ENCODE measurements at regions not wholly inside any gene's neighbourhood (a gene's known extent, or its start where the extent isn't known, plus 50 kb on each side); places are given as distances from the start of the nearest gene placed in this dataset.

DNA sequence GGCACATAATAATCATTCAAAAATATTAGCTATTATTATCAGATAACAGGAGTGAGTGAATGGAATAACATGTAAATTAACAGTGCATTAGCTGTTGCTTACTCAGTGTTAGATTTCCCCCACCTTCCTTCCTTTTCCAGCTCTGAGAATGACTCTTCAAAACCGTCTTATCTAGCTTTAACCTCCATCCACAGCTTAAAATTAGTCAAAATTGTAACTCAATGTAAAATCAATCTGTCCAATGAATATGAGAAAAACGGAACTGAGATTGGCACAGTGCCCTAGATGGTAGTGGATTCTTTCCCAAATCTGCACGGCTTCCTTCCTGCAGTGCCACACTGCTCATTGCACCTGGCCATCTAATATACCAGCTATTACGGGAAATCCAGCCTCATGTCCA lies 156.8 kb upstream of the BDNF start:
- ChIA-PET CTCF (ENCODE audit: partially characterized antibody) (interaction anchor here (1.0 to 3.5 kb wide), 5 partner anchors 11 to 158 kb away, joined by 4 to 18 read pairs (median 5); no protein-coding TSS in a partner anchor), POLR2A (ENCODE audit: partially characterized antibody) (interaction anchor here (0.7 kb wide), 1 partner anchor 48 kb away, joined by 3 read pairs; no protein-coding TSS in a partner anchor)
- TF ChIP-seq SIN3A (conservative IDR thresholded peaks at IDR 0.05 in 1 of 2, IDR thresholded peaks at IDR 0.05 in 1 of 2; ENCODE audit: low read depth in 1 of 2, low read length in 2 of 2), result no peak
- no peak for TF ChIP-seq EGR1 (IDR thresholded peaks at IDR 0.05; ENCODE audit: borderline replicate concordance, low read depth, low read length)
- no peak for TF ChIP-seq ZNF274 (IDR thresholded peaks at IDR 0.05; ENCODE audit: borderline replicate concordance, extremely low read depth, low read length)
- no peak for TF ChIP-seq TCF12 (IDR thresholded peaks at IDR 0.05; ENCODE audit: low read depth, low read length)
- no peak for TF ChIP-seq CBX8 (IDR thresholded peaks at IDR 0.05; ENCODE audit: borderline replicate concordance, low read depth, low read length)
- TF ChIP-seq, protein P1, sequence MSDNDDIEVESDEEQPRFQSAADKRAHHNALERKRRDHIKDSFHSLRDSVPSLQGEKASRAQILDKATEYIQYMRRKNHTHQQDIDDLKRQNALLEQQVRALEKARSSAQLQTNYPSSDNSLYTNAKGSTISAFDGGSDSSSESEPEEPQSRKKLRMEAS (IDR thresholded peaks at IDR 0.05), result no peak
- no peak for TF ChIP-seq CEBPB (IDR thresholded peaks at IDR 0.05; ENCODE audit: low read depth, low read length)
- no peak for TF ChIP-seq TAF1 (IDR thresholded peaks at IDR 0.05; ENCODE audit: low read depth, low read length)
- no peak for TF ChIP-seq CTBP2 (IDR thresholded peaks at IDR 0.05; ENCODE audit: borderline replicate concordance, insufficient read depth, insufficient read length, low read length)
- TF ChIP-seq GABPA (IDR thresholded peaks at IDR 0.05; ENCODE audit: borderline replicate concordance, insufficient read depth, low read length), result no peak
- no peak for TF ChIP-seq POLR2AphosphoS5 (IDR thresholded peaks at IDR 0.05; ENCODE audit: low read depth, low read length)
- no peak for TF ChIP-seq ASH2L (IDR thresholded peaks at IDR 0.05; ENCODE audit: low read length)
- no peak for TF ChIP-seq JUND (IDR thresholded peaks at IDR 0.05; ENCODE audit: low read length)
- no peak for TF ChIP-seq EP300 (IDR thresholded peaks at IDR 0.05; ENCODE audit: borderline replicate concordance in 1 of 2, low read depth in 2 of 2, low read length in 2 of 2)
- no peak for TF ChIP-seq KDM5A (IDR thresholded peaks at IDR 0.05; ENCODE audit: low read length)

More for the DNA sequence above, 156.8 kb upstream of the BDNF start:
- Histone ChIP-seq H3K27me3 (replicated peaks in 1 of 4; ENCODE audit: control insufficient read depth in 3 of 4, extremely low read depth in 1 of 4, insufficient read depth in 3 of 4, low read length in 3 of 4) (no peaks in the 10 kb centered on the region), H4K91ac (replicated peaks; ENCODE audit: insufficient read length, low read length) (no peak overlapping the region), H2BK20ac (ENCODE audit: low read length) (no peak overlapping the region), H2BK12ac (ENCODE audit: low read depth, low read length) (no peak overlapping the region), H3K27ac (ENCODE audit: low read depth, low read length) (no peak overlapping the region), H3K4me2 (ENCODE audit: insufficient read depth in 1 of 2, low read depth in 2 of 2, low read length in 2 of 2) (no peak overlapping the region), H3K4me3 (ENCODE audit: extremely low read depth in 1 of 4, insufficient read depth in 2 of 4, low read depth in 3 of 4, low read length in 4 of 4) (no peak overlapping the region), H3K79me2 (ENCODE audit: control insufficient read depth in 1 of 2, insufficient read depth in 2 of 2, low read length in 2 of 2) (no peaks in the 10 kb centered on the region), H3K36me3 (ENCODE audit: control insufficient read depth in 2 of 4, insufficient read depth in 4 of 4, low read length in 3 of 4) (no peaks in the 10 kb centered on the region), H4K20me1 (replicated peaks in 1 of 2; ENCODE audit: control insufficient read depth in 1 of 2, insufficient read depth in 2 of 2, low read length in 2 of 2) (no peaks in the 10 kb centered on the region), H2BK5ac (ENCODE audit: low read depth, low read length) (no peak overlapping the region), H3K18ac (ENCODE audit: extremely low read depth, low read length) (no peak overlapping the region), H3K4me1 (replicated peaks in 1 of 4; ENCODE audit: control insufficient read depth in 3 of 4, insufficient read depth in 4 of 4, low read length in 3 of 4) (no peaks in the 10 kb centered on the region), H2AK5ac (ENCODE audit: low read depth, low read length) (no peak overlapping the region), H3K79me1 (ENCODE audit: low read depth, low read length) (no peaks in the 10 kb centered on the region), H4K5ac (ENCODE audit: insufficient read length, low read depth, low read length) (no peak overlapping the region), H2BK15ac (ENCODE audit: low read length) (no peak overlapping the region), H3K4ac (replicated peaks; ENCODE audit: insufficient read length, low read depth, low read length) (no peak overlapping the region), H3K23ac (ENCODE audit: insufficient read length) (no peak overlapping the region), H3K14ac (ENCODE audit: insufficient read length) (no peak overlapping the region), H3K9ac (replicated peaks in 1 of 4; ENCODE audit: extremely low read depth in 1 of 4, low read depth in 3 of 4, low read length in 3 of 4) (no peak overlapping the region), H3K23me2 (ENCODE audit: low read depth, low read length) (no peaks in the 10 kb centered on the region; the same call in 1 of the 2 replicates), H3K9me3 (ENCODE audit: insufficient read depth in 2 of 2, low read depth in 1 of 2, low read length in 1 of 2) (no peaks in the 10 kb centered on the region), H3K56ac (replicated peaks; ENCODE audit: insufficient read length, low read depth, low read length) (no peak overlapping the region), H2BK120ac (replicated peaks; ENCODE audit: low read depth, low read length) (no peak overlapping the region), H4K8ac (ENCODE audit: extremely low read depth, insufficient read depth, low read length) (no peak overlapping the region), H2AFZ (ENCODE audit: low read length) (no peak overlapping the region)
- no peak for FAIRE-seq
- DNase-seq (ENCODE audit: low read depth in 1 of 2, low spot score in 2 of 2), result no peak
- WGBS, 2 experiments (ENCODE audit: extremely low coverage in 1 of 2, insufficient coverage in 1 of 2, insufficient read length in 1 of 2, insufficient replicate concordance in 2 of 2, low coverage in 1 of 2, low lambda C conversion rate in 2 of 2, missing lambda C conversion rate in 1 of 2), result 88% methylated on average over 4 of the region's 4 CpGs; no CpG with 5 or more reads in 1 of the 2 experiments
